GM19239 (cell line): ENCODE measurements at regions not wholly inside any gene's neighbourhood (a gene's known extent, or its start where the extent isn't known, plus 50 kb on each side); places are given as distances from the start of the nearest gene placed in this dataset.
"Not testable (repeated sequence)": the region's sequence is repeated elsewhere in the genome, so short reads cannot be mapped to it uniquely, and the experiment has no call there.

Source experiments
- DNase-seq: peaks from one replicate; pipeline ENCODE4 v3.0.0; 2011; ENCODE audit warnings: low spot score; ENCODE audit not compliant: insufficient read length
- FAIRE-seq: peaks from 2 replicates; lab custom pipeline; 2011; peaks lifted over from hg19 to GRCh38; lab: Jason Lieb, UNC

- DNase-seq, FAIRE-seq: not testable (repeated sequence)
These were observed 350.5 kb upstream of the EMCN start for GRCh38 chr4:100868281-100868680.

- FAIRE-seq: no peak
These were observed 334.5 kb upstream of the EMCN start for GRCh38 chr4:100852326-100852725.

GRCh38 chr4:100849319-100849718 lies 331.5 kb upstream of the EMCN start:
- no peak for FAIRE-seq
- no peak for DNase-seq

More at GRCh38 chr4:100852326-100852725, 334.5 kb upstream of the EMCN start:
- DNase-seq: no peak

- no peak for DNase-seq
- FAIRE-seq: peak; percentile 4
These were observed 331.0 kb upstream of the EMCN start for GRCh38 chr4:100848841-100849240.

GRCh38 chr4:100843910-100844309 lies 326.1 kb upstream of the EMCN start:
- FAIRE-seq (no peak), DNase-seq (no peak)

- DNase-seq (no peak), FAIRE-seq (no peak)
These were observed 325.0 kb upstream of the EMCN start for GRCh38 chr4:100842856-100843255.

GRCh38 chr4:100841911-100842310 lies 324.1 kb upstream of the EMCN start:
- FAIRE-seq (no peak), DNase-seq (no peak)

- DNase-seq (no peak), FAIRE-seq (no peak)
These were observed 321.9 kb upstream of the EMCN start for GRCh38 chr4:100839712-100840111.

GRCh38 chr4:100838286-100838685 lies 320.5 kb upstream of the EMCN start:
- DNase-seq: no peak
- FAIRE-seq: no peak

- FAIRE-seq: no peak
- no peak for DNase-seq
These were observed 319.1 kb upstream of the EMCN start for GRCh38 chr4:100836929-100837328.

GRCh38 chr4:100834616-100835015 lies 316.8 kb upstream of the EMCN start:
- DNase-seq: no peak
- no peak for FAIRE-seq

GRCh38 chr4:100833906-100834305 lies 316.1 kb upstream of the EMCN start:
- DNase-seq (no peak), FAIRE-seq (no peak)

- no peak for DNase-seq
- FAIRE-seq: no peak
These were observed 311.3 kb upstream of the EMCN start for GRCh38 chr4:100828986-100829685.

GRCh38 chr4:100828364-100828763 lies 310.5 kb upstream of the EMCN start:
- no peak for DNase-seq
- no peak for FAIRE-seq

GRCh38 chr4:100827756-100828155 lies 309.9 kb upstream of the EMCN start:
- FAIRE-seq (no peak), DNase-seq (no peak)

- DNase-seq: no peak
- no peak for FAIRE-seq
These were observed 309.2 kb upstream of the EMCN start for GRCh38 chr4:100826808-100827548.

GRCh38 chr4:100826067-100826466 lies 308.2 kb upstream of the EMCN start:
- FAIRE-seq: no peak
- DNase-seq: no peak

- no peak for FAIRE-seq
- DNase-seq: no peak
These were observed 306.1 kb upstream of the EMCN start for GRCh38 chr4:100823993-100824323.

GRCh38 chr4:100823066-100823992 lies 305.5 kb upstream of the EMCN start:
- DNase-seq: no peak
- peak; percentile 51 for FAIRE-seq

GRCh38 chr4:100820249-100820648 lies 302.4 kb upstream of the EMCN start:
- FAIRE-seq (no peak), DNase-seq (no peak)

GRCh38 chr4:100819505-100819904 lies 301.7 kb upstream of the EMCN start:
- FAIRE-seq (no peak), DNase-seq (no peak)
